Osteoblast (primary cell): ENCODE measurements at regions not wholly inside any gene's neighbourhood (a gene's known extent, or its start where the extent isn't known, plus 50 kb on each side); places are given as distances from the start of the nearest gene placed in this dataset.

Experiments
- DNase-seq: peaks from one replicate; pipeline ENCODE4 v3.0.0; 2011; ENCODE audit warnings: low spot score, mixed read lengths; ENCODE audit not compliant: insufficient read length; ENCODE audit errors: missing footprints
- H2AFZ ChIP-seq: 2 replicates; pipeline ENCODE4 v1.6.0; 2011; ENCODE audit warnings: mild to moderate bottlenecking, low read length
- H3K27ac ChIP-seq: 2 replicates; pipeline ENCODE4 v1.5.1; 2011; ENCODE audit warnings: mild to moderate bottlenecking, low read depth, low read length, moderate library complexity
- H3K27me3 ChIP-seq: 2 replicates; pipeline ENCODE4 v1.6.0; 2012; ENCODE audit warnings: mild to moderate bottlenecking, control low read depth, inconsistent platforms, low read length, moderate library complexity; ENCODE audit not compliant: insufficient read depth
- H3K36me3 ChIP-seq: 2 replicates; pipeline ENCODE4 v1.5.1; 2011; ENCODE audit warnings: mild to moderate bottlenecking, low read length, control low read depth, moderate library complexity; ENCODE audit not compliant: insufficient read depth
- H3K4me1 ChIP-seq: 2 replicates; pipeline ENCODE4 v1.5.1; 2011; ENCODE audit warnings: mild to moderate bottlenecking, low read length, control low read depth, moderate library complexity; ENCODE audit not compliant: insufficient read depth
- H3K4me2 ChIP-seq: 2 replicates; pipeline ENCODE4 v1.6.0; 2011; ENCODE audit warnings: mild to moderate bottlenecking, low read length; ENCODE audit not compliant: insufficient read depth
- H3K4me3 ChIP-seq: fragments of 200-600 bp; sonication (generic); 3 replicates; pipeline ENCODE4 v1.5.1; 2012; ENCODE audit warnings: mild to moderate bottlenecking, low read length, inconsistent platforms; ENCODE audit not compliant: insufficient read depth
- H3K79me2 ChIP-seq: 2 replicates; pipeline ENCODE4 v1.6.0; 2012; ENCODE audit warnings: mild to moderate bottlenecking, low read length, control low read depth, inconsistent platforms; ENCODE audit not compliant: insufficient read depth
- H3K9me3 ChIP-seq: 2 replicates; pipeline ENCODE4 v1.5.1; 2011; ENCODE audit warnings: low read depth, low read length, control low read depth
- H4K20me1 ChIP-seq: 2 replicates; pipeline ENCODE4 v1.6.0; 2012; ENCODE audit warnings: mild to moderate bottlenecking, low read length, control low read depth; ENCODE audit not compliant: insufficient read depth
- TF ChIP-seq, protein P1 (sequence below): IDR thresholded peaks from 2 replicates; pipeline ENCODE4 v1.5.1; 2011; ENCODE audit warnings: mild to moderate bottlenecking, low read depth, low read length, moderate library complexity; ENCODE audit errors: extremely low read depth

- Histone ChIP-seq H3K4me2 (no peak overlapping the region), H3K4me3 (no peak overlapping the region), H3K36me3 (no peaks in the 10 kb centered on the region), H4K20me1 (no peaks in the 10 kb centered on the region), H3K79me2 (no peaks in the 10 kb centered on the region), H2AFZ (no peak overlapping the region), H3K27ac (no peak overlapping the region), H3K27me3 (no peaks in the 10 kb centered on the region), H3K4me1 (no peaks in the 10 kb centered on the region), H3K9me3 (peaks cover 3% of the 10 kb centered on the region)
- no peak for DNase-seq
- TF ChIP-seq, protein P1, sequence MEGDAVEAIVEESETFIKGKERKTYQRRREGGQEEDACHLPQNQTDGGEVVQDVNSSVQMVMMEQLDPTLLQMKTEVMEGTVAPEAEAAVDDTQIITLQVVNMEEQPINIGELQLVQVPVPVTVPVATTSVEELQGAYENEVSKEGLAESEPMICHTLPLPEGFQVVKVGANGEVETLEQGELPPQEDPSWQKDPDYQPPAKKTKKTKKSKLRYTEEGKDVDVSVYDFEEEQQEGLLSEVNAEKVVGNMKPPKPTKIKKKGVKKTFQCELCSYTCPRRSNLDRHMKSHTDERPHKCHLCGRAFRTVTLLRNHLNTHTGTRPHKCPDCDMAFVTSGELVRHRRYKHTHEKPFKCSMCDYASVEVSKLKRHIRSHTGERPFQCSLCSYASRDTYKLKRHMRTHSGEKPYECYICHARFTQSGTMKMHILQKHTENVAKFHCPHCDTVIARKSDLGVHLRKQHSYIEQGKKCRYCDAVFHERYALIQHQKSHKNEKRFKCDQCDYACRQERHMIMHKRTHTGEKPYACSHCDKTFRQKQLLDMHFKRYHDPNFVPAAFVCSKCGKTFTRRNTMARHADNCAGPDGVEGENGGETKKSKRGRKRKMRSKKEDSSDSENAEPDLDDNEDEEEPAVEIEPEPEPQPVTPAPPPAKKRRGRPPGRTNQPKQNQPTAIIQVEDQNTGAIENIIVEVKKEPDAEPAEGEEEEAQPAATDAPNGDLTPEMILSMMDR = no peak
Observed at GRCh38 chr15:81916451-81916850, 129.4 kb downstream of the MEX3B start.

- H4K20me1 ChIP-seq = no peaks in the 10 kb centered on the region
- no peak overlapping the region for H3K4me2 ChIP-seq
- H3K36me3 ChIP-seq = no peaks in the 10 kb centered on the region
- no peak overlapping the region for H3K27ac ChIP-seq
- peaks cover 3% of the 10 kb centered on the region for H3K9me3 ChIP-seq
- no peaks in the 10 kb centered on the region for H3K27me3 ChIP-seq
- DNase-seq = no peak
- H3K4me3 ChIP-seq = no peak overlapping the region
- no peaks in the 10 kb centered on the region for H3K4me1 ChIP-seq
- TF ChIP-seq, protein P1 = no peak
- H2AFZ ChIP-seq = no peak overlapping the region
- no peaks in the 10 kb centered on the region for H3K79me2 ChIP-seq
Observed at GRCh38 chr15:81915990-81916389, 129.8 kb downstream of the MEX3B start.

DNA sequence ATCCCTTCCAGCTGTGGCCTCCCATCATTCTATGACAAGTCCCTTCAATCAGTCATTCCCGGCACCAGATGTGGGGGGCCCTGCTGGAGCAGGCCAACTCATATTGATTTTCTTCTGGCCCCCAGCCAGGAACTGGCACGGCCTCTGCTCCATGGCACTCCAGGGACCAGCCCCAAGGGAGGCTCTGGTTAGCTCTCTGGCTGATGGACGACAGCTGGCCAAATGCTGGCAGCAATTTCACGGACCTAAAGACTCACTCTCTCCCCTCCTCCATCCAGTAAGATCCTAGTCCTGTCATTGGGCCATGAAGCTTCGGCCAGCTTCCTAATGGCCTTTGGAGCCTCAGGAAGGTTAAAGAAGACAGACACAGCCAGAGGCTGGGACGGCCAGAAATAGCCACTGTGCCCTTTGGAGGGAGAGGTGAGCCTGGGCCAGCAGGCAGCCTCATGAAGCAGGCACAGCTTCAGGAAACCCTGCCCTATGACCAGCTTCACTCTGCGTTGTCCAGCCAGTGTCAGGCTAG is 131.0 kb downstream of the MEX3B start:
- peaks cover 3% of the 10 kb centered on the region for H3K9me3 ChIP-seq
- no peak overlapping the region for H3K27ac ChIP-seq
- H3K4me2 ChIP-seq = no peak overlapping the region
- H3K4me3 ChIP-seq = no peak overlapping the region
- TF ChIP-seq, protein P1 = no peak
- H4K20me1 ChIP-seq = no peaks in the 10 kb centered on the region
- H3K4me1 ChIP-seq = no peaks in the 10 kb centered on the region
- no peaks in the 10 kb centered on the region for H3K36me3 ChIP-seq
- no peaks in the 10 kb centered on the region for H3K27me3 ChIP-seq
- no peak for DNase-seq
- H2AFZ ChIP-seq = no peak overlapping the region
- no peaks in the 10 kb centered on the region for H3K79me2 ChIP-seq

- Histone ChIP-seq H3K79me2 (no peaks in the 10 kb centered on the region), H4K20me1 (no peaks in the 10 kb centered on the region), H2AFZ (no peak overlapping the region), H3K4me1 (no peaks in the 10 kb centered on the region), H3K9me3 (peaks cover 3% of the 10 kb centered on the region), H3K4me2 (no peak overlapping the region), H3K36me3 (no peaks in the 10 kb centered on the region), H3K27me3 (no peaks in the 10 kb centered on the region), H3K27ac (no peak overlapping the region), H3K4me3 (no peak overlapping the region)
- TF ChIP-seq, protein P1 = no peak
- no peak for DNase-seq
Observed at GRCh38 chr15:81914333-81914732, 131.5 kb downstream of the MEX3B start.
